CD14-positive monocyte (primary cell): ENCODE measurements at regions not wholly inside any gene's neighbourhood (a gene's known extent, or its start where the extent isn't known, plus 50 kb on each side); places are given as distances from the start of the nearest gene placed in this dataset.
A peak's percentile ranks its signal among the peaks of the same experiment; 100 is the strongest.

Experiments used
- DNase-seq, 3 donors: peaks; one replicate each; pipeline ENCODE4 v3.0.0-alpha.2; 2011 to 2022
- H2AFZ ChIP-seq: 2 replicates; pipeline ENCODE4 v1.6.0; 2012; ENCODE audit warnings: mild to moderate bottlenecking, low read depth, low read length, inconsistent platforms; ENCODE audit not compliant: insufficient read depth, poor library complexity, severe bottlenecking
- H3K27ac ChIP-seq, 2 donors: 1 replicate in 1 of 2; 2 replicates in 1 of 2; pipeline ENCODE4 v1.5.1; 2012 to 2013; ENCODE audit warnings: low read length in 2 of 2, control low read depth in 1 of 2, inconsistent platforms in 1 of 2, low read depth in 1 of 2, mild to moderate bottlenecking in 1 of 2
- H3K27me3 ChIP-seq, 2 donors: one replicate each; pipeline versions ENCODE4 v1.6.0 to v1.6.1; 2011 to 2013; ENCODE audit warnings: low read length in 2 of 2; ENCODE audit not compliant: control insufficient read depth in 2 of 2, insufficient read depth in 2 of 2
- H3K36me3 ChIP-seq, 2 donors: replicated peaks in 1 of 2; 1 replicate in 1 of 2; 2 replicates in 1 of 2; pipeline versions ENCODE4 v1.5.1 to v1.6.1; 2012 to 2013; ENCODE audit warnings: low read length in 2 of 2, control low read depth in 1 of 2, inconsistent platforms in 1 of 2, mild to moderate bottlenecking in 1 of 2; ENCODE audit not compliant: insufficient read depth in 2 of 2, control insufficient read depth in 1 of 2
- H3K4me1 ChIP-seq, 2 donors: 1 replicate in 1 of 2; 2 replicates in 1 of 2; pipeline versions ENCODE4 v1.5.1 to v1.6.1; 2012 to 2013; ENCODE audit warnings: low read length in 2 of 2, control low read depth in 1 of 2, inconsistent platforms in 1 of 2, mild to moderate bottlenecking in 1 of 2, moderate library complexity in 1 of 2; ENCODE audit not compliant: insufficient read depth in 2 of 2, control insufficient read depth in 1 of 2
- H3K4me2 ChIP-seq: replicated peaks from 2 replicates; pipeline ENCODE3; 2012; ENCODE audit warnings: low read length, moderate library complexity, mild to moderate bottlenecking; ENCODE audit not compliant: poor library complexity, severe bottlenecking; ENCODE audit errors: extremely low read depth
- H3K4me3 ChIP-seq, 3 experiments: fragments of 200-600 bp in 1 of 3; sonication (generic) in 1 of 3; replicated peaks in 1 of 3; 1 replicate in 2 of 3; 2 replicates in 1 of 3; pipeline ENCODE4 v1.5.1; 2011 to 2013; ENCODE audit warnings: low read length in 3 of 3, mild to moderate bottlenecking in 3 of 3, control low read depth in 2 of 3, low read depth in 2 of 3, inconsistent platforms in 1 of 3, moderate library complexity in 1 of 3
- H3K79me2 ChIP-seq: 2 replicates; pipeline ENCODE4 v1.6.0; 2012; ENCODE audit warnings: mild to moderate bottlenecking, control low read depth, inconsistent platforms, low read length, moderate library complexity; ENCODE audit not compliant: insufficient read depth
- H3K9ac ChIP-seq: 2 replicates; pipeline ENCODE4 v1.6.0; 2017; ENCODE audit warnings: low read length, mild to moderate bottlenecking; ENCODE audit not compliant: insufficient read depth, poor library complexity, severe bottlenecking
- H3K9me3 ChIP-seq, 2 donors: replicated peaks in 1 of 2; 1 replicate in 1 of 2; 2 replicates in 1 of 2; pipeline versions ENCODE4 v1.5.1 to v1.6.1; 2012 to 2013; ENCODE audit warnings: low read length in 2 of 2, control low read depth in 1 of 2; ENCODE audit not compliant: control insufficient read depth in 1 of 2, insufficient read depth in 1 of 2
- H4K20me1 ChIP-seq: 2 replicates; pipeline ENCODE4 v1.6.0; 2012; ENCODE audit warnings: mild to moderate bottlenecking, low read length, control low read depth, moderate library complexity; ENCODE audit not compliant: insufficient read depth
- H3K27ac Mint-ChIP-seq, 7 donors: one replicate each; pipeline ENCODE4 v1.8.0; 2020; ENCODE audit warnings: mild to moderate bottlenecking in 7 of 7, mixed read lengths in 7 of 7, moderate library complexity in 6 of 7, inconsistent platforms in 2 of 7
- H3K27me3 Mint-ChIP-seq, 3 donors: one replicate each; pipeline ENCODE4 v1.8.0; 2021 to 2022; ENCODE audit warnings: low read depth in 3 of 3, mild to moderate bottlenecking in 3 of 3, mixed read lengths in 3 of 3, moderate library complexity in 3 of 3, inconsistent platforms in 1 of 3
- H3K36me3 Mint-ChIP-seq, 2 donors: one replicate each; pipeline ENCODE4 v1.8.0; 2020; ENCODE audit warnings: mixed read lengths in 2 of 2, inconsistent platforms in 1 of 2, mild to moderate bottlenecking in 1 of 2
- H3K4me1 Mint-ChIP-seq: one replicate; pipeline ENCODE4 v1.8.0; 2020; ENCODE audit warnings: mild to moderate bottlenecking, mixed read lengths
- H3K4me3 Mint-ChIP-seq, 2 donors: one replicate each; pipeline ENCODE4 v1.8.0; 2020; ENCODE audit warnings: mild to moderate bottlenecking in 2 of 2, mixed read lengths in 2 of 2, moderate library complexity in 1 of 2
- H3K9me3 Mint-ChIP-seq, 7 donors: one replicate each; pipeline ENCODE4 v1.8.0; 2020 to 2022; ENCODE audit warnings: mixed read lengths in 7 of 7, mild to moderate bottlenecking in 6 of 7, moderate library complexity in 6 of 7, inconsistent platforms in 2 of 7
- WGBS: methylation state at CpG from one replicate; pipeline ENCODE4 v1.1.5; 2013; ENCODE audit warnings: missing lambda C conversion rate; ENCODE audit not compliant: insufficient coverage; 5-methylcytosine and 5-hydroxymethylcytosine counted together
- intact Hi-C, 2 donors: fragments of 100-400 bp; cut with micrococcal nuclease; formaldehyde crosslinking; loops; one replicate each; pipeline versions ENCODE4 v1.15.0 to v1.15.1; 2023
- TF ChIP-seq, protein P1 (sequence below): fragments of 200-600 bp; IDR thresholded peaks from one replicate; pipeline ENCODE4 v1.8.0; 2022; ENCODE audit warnings: antibody characterized with exemption, mild to moderate bottlenecking

DNA sequence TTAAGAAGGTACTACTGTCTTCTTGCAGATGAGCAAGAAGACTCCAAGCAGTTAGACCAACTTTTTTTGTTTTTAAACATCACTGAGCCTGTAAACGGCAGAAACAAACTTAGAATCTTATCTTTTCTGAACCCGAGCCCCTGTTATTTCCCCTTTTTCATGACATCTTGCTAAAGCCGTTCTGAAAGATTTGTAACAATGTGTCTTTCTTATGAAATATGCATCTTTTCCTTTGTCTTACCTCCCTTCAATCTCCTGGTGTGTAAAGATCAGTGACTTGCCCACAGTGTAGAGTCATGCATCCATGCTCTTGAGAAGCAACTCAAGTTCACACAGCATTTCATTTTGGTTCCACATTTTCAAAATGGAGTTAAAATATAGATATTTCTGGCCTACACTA, 288.8 kb upstream of the CELF4 start:
- Histone ChIP-seq H3K36me3 (no peaks in the 10 kb centered on the region), H3K27me3 (no peaks in the 10 kb centered on the region), H4K20me1 (no peaks in the 10 kb centered on the region), H3K27ac (no peak overlapping the region), H2AFZ (no peak overlapping the region), H3K9me3 (peaks cover 0 to 4% of the 10 kb centered on the region in 2 donors), H3K79me2 (no peaks in the 10 kb centered on the region), H3K4me2 (no peak overlapping the region), H3K4me3 (no peak overlapping the region), H3K4me1 (no peaks in the 10 kb centered on the region), H3K9ac (no peak overlapping the region)
- Mint-ChIP-seq H3K27ac (no peak overlapping the region), H3K9me3 (peaks cover 2 to 7% (median 7%) of the 10 kb centered on the region in 7 donors), H3K4me3 (no peak overlapping the region), H3K36me3 (no peaks in the 10 kb centered on the region), H3K27me3 (peaks cover 1 to 4% (median 1%) of the 10 kb centered on the region in 3 donors), H3K4me1 (peaks cover 7% of the 10 kb centered on the region)
- TF ChIP-seq, protein P1, sequence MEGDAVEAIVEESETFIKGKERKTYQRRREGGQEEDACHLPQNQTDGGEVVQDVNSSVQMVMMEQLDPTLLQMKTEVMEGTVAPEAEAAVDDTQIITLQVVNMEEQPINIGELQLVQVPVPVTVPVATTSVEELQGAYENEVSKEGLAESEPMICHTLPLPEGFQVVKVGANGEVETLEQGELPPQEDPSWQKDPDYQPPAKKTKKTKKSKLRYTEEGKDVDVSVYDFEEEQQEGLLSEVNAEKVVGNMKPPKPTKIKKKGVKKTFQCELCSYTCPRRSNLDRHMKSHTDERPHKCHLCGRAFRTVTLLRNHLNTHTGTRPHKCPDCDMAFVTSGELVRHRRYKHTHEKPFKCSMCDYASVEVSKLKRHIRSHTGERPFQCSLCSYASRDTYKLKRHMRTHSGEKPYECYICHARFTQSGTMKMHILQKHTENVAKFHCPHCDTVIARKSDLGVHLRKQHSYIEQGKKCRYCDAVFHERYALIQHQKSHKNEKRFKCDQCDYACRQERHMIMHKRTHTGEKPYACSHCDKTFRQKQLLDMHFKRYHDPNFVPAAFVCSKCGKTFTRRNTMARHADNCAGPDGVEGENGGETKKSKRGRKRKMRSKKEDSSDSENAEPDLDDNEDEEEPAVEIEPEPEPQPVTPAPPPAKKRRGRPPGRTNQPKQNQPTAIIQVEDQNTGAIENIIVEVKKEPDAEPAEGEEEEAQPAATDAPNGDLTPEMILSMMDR = no peak
- 0% methylated on average over 1 of the region's 3 CpGs for WGBS
- DNase-seq = no peak
- intact Hi-C loops = no loop called here

DNA sequence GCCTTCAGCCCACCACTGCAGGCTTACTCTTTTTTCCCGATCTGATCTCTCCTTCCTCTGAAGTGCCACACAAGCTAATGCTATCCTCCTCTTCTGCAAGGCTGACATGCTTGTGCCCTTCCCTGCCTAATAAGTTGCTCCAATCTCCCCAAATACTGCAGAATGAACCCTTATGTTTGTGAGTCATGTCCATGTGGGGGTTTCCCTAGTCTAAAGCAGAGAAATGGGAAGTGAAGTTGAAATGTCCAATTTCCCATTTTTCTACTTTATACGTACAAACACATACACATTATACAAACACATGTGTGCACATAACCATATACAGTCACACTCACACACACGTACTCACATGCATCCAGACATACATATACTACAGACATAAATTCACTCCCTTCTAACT, 288.1 kb upstream of the CELF4 start:
- no peak overlapping the region for H2AFZ ChIP-seq
- TF ChIP-seq, protein P1 = no peak
- peak overlapping the region; percentile 22 for H3K4me2 ChIP-seq
- H3K36me3 Mint-ChIP-seq = no peaks in the 10 kb centered on the region
- peaks cover 0 to 4% of the 10 kb centered on the region in 2 donors for H3K9me3 ChIP-seq
- no peaks in the 10 kb centered on the region for H3K27me3 ChIP-seq
- peaks cover 2 to 8% (median 6%) of the 10 kb centered on the region in 7 donors for H3K9me3 Mint-ChIP-seq
- no peak overlapping the region for H3K27ac ChIP-seq
- H3K4me3 ChIP-seq = peak overlapping the region in 1 of 3 experiments; percentile 28
- H3K9ac ChIP-seq = no peak overlapping the region
- no peak overlapping the region for H3K27ac Mint-ChIP-seq
- no peaks in the 10 kb centered on the region for H3K4me1 ChIP-seq
- peaks cover 7% of the 10 kb centered on the region for H3K4me1 Mint-ChIP-seq
- H4K20me1 ChIP-seq = no peaks in the 10 kb centered on the region
- H3K36me3 ChIP-seq = no peaks in the 10 kb centered on the region
- peaks cover 1 to 4% (median 1%) of the 10 kb centered on the region in 3 donors for H3K27me3 Mint-ChIP-seq
- no peaks in the 10 kb centered on the region for H3K79me2 ChIP-seq
- peak in 1 of 3 donors; percentile 41 for DNase-seq
- intact Hi-C loops = no loop called here
- H3K4me3 Mint-ChIP-seq = peak overlapping the region in 1 of 2 donors; percentile 49
- WGBS = 64% methylated on average over 3 of the region's 3 CpGs
